NB4 (cell line): ENCODE measurements at regions not wholly inside any gene's neighbourhood (a gene's known extent, or its start where the extent isn't known, plus 50 kb on each side); places are given as distances from the start of the nearest gene placed in this dataset.

ENCODE experiments used
- MYC ChIP-seq: IDR thresholded peaks from 2 replicates; pipeline ENCODE4 v1.6.1; 2011; ENCODE audit warnings: low read depth, low read length
- POLR2A ChIP-seq: IDR thresholded peaks from 2 replicates; pipeline ENCODE4 v1.6.1; 2011; ENCODE audit warnings: mild to moderate bottlenecking; ENCODE audit not compliant: insufficient read length; ENCODE audit errors: extremely low read depth
- TF ChIP-seq, protein P1 (sequence below): IDR thresholded peaks from one replicate; pipeline ENCODE4 v1.5.1; 2012; ENCODE audit warnings: low read depth, low read length
- TF ChIP-seq, protein P2 (sequence below): IDR thresholded peaks from 2 replicates; pipeline ENCODE4 v1.6.1; 2011; ENCODE audit warnings: low read depth, low read length

DNA sequence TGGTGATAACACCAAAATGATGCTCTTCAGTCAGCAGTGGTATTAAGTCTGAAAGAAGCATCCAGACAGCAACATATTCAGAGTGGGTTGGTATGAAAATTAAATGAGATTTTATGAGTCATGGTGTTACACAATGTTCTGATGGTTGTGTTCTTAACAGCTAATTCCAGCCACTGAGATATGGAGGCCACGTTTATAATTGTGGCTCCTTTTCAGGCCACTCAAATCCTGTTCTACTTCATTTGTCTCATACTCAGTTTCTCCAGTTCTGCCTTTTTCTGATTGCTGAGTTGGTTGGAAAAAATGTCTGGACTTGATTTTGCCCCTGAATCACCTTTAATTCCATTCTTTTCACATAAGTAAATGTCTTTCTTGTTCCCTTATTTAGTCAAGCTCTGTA, 162.7 kb upstream of the COL3A1 start:
- TF ChIP-seq, protein P1, sequence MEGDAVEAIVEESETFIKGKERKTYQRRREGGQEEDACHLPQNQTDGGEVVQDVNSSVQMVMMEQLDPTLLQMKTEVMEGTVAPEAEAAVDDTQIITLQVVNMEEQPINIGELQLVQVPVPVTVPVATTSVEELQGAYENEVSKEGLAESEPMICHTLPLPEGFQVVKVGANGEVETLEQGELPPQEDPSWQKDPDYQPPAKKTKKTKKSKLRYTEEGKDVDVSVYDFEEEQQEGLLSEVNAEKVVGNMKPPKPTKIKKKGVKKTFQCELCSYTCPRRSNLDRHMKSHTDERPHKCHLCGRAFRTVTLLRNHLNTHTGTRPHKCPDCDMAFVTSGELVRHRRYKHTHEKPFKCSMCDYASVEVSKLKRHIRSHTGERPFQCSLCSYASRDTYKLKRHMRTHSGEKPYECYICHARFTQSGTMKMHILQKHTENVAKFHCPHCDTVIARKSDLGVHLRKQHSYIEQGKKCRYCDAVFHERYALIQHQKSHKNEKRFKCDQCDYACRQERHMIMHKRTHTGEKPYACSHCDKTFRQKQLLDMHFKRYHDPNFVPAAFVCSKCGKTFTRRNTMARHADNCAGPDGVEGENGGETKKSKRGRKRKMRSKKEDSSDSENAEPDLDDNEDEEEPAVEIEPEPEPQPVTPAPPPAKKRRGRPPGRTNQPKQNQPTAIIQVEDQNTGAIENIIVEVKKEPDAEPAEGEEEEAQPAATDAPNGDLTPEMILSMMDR, result no peak
- TF ChIP-seq POLR2A, result no peak
- TF ChIP-seq, protein P2, sequence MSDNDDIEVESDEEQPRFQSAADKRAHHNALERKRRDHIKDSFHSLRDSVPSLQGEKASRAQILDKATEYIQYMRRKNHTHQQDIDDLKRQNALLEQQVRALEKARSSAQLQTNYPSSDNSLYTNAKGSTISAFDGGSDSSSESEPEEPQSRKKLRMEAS, result no peak
- TF ChIP-seq MYC, result no peak
